Lung (tissue), 11 donors: ENCODE measurements at regions not wholly inside any gene's neighbourhood (a gene's known extent, or its start where the extent isn't known, plus 50 kb on each side); places are given as distances from the start of the nearest gene placed in this dataset.

Experiments
- ATAC-seq: fragments of 200-7000 bp; cut with Tn5 transposase; one replicate; pipeline ENCODE4 v1.9.1; 2020; ENCODE audit warnings: moderate number of reproducible peaks; ENCODE audit not compliant: insufficient read depth, low FRiP score
- DNase-seq, 3 donors: peaks; one replicate each; pipeline ENCODE4 v3.0.0-alpha.2; 2013 to 2017
- H3K27ac ChIP-seq, 2 donors: one replicate each; pipeline ENCODE4 v1.5.1; 2013; ENCODE audit warnings: mild to moderate bottlenecking in 2 of 2, moderate library complexity in 2 of 2, control low read depth in 1 of 2, inconsistent platforms in 1 of 2, low read depth in 1 of 2, low read length in 1 of 2
- H3K27me3 ChIP-seq, 3 donors: one replicate each; pipeline ENCODE4 v1.5.1; 2013; ENCODE audit warnings: low read length in 2 of 3; ENCODE audit not compliant: control insufficient read depth in 3 of 3, insufficient read depth in 3 of 3
- H3K36me3 ChIP-seq, 4 donors: one replicate each; pipeline ENCODE4 v1.5.1; 2013; ENCODE audit warnings: low read length in 4 of 4, mild to moderate bottlenecking in 1 of 4, moderate library complexity in 1 of 4; ENCODE audit not compliant: control insufficient read depth in 4 of 4, insufficient read depth in 4 of 4
- H3K4me1 ChIP-seq, 5 donors: one replicate each; pipeline ENCODE4 v1.5.1; 2013; ENCODE audit warnings: low read length in 5 of 5, mild to moderate bottlenecking in 2 of 5, moderate library complexity in 1 of 5; ENCODE audit not compliant: control insufficient read depth in 5 of 5, insufficient read depth in 5 of 5
- H3K4me3 ChIP-seq: one replicate; pipeline ENCODE4 v1.5.1; 2013; ENCODE audit warnings: mild to moderate bottlenecking, control low read depth, moderate library complexity
- H3K9ac ChIP-seq, 2 donors: one replicate each; pipeline ENCODE4 v1.5.1; 2013; ENCODE audit warnings: low read length in 2 of 2, control low read depth in 1 of 2; ENCODE audit not compliant: insufficient read depth in 1 of 2
- H3K9me3 ChIP-seq, 4 donors: one replicate each; pipeline ENCODE4 v1.5.1; 2013; ENCODE audit warnings: low read length in 3 of 4, mild to moderate bottlenecking in 1 of 4, moderate library complexity in 1 of 4; ENCODE audit not compliant: control insufficient read depth in 4 of 4, insufficient read depth in 3 of 4
- WGBS, 2 donors: extraction: QIAGEN DNeasy Blood & Tissue Kit; methylation state at CpG; one replicate each; pipeline ENCODE4 v1.1.7; 2013; 5-methylcytosine and 5-hydroxymethylcytosine counted together
- TF ChIP-seq, protein P1 (sequence below): IDR thresholded peaks from 2 replicates; pipeline ENCODE4 v1.5.1; 2012; ENCODE audit warnings: mild to moderate bottlenecking; ENCODE audit errors: control extremely low read depth, extremely low read depth
- donor health status: control.
- donor health status: control.
- donor health status: Bipolar disorder and iron deficiency.
- donor health status: healthy.
- donor health status: DM: yes; HTN: yes; CAD: no.

DNA sequence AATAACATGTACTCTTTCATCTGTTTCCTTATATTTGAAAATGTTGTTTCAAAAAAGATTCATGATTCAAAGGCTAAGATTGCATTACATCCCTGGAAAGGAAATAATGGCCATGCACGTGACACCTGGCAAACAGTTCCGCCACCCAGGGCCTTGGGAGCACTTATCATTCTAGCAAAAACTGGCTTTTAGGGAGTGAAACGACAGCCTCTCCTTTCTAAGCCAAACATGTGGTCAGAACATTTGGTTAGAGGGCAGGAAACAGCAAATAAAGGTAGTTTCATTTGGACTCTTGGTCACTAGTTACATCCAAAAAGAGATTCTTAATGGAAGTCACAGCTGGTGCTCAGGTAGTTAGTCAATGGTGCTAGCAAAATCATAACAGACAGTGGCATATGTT lies 83.5 kb downstream of the FAS start:
- H3K4me1 ChIP-seq: peaks cover 0 to 4% (median 0%) of the 10 kb centered on the region in 5 donors
- ATAC-seq: no peak
- TF ChIP-seq, protein P1, sequence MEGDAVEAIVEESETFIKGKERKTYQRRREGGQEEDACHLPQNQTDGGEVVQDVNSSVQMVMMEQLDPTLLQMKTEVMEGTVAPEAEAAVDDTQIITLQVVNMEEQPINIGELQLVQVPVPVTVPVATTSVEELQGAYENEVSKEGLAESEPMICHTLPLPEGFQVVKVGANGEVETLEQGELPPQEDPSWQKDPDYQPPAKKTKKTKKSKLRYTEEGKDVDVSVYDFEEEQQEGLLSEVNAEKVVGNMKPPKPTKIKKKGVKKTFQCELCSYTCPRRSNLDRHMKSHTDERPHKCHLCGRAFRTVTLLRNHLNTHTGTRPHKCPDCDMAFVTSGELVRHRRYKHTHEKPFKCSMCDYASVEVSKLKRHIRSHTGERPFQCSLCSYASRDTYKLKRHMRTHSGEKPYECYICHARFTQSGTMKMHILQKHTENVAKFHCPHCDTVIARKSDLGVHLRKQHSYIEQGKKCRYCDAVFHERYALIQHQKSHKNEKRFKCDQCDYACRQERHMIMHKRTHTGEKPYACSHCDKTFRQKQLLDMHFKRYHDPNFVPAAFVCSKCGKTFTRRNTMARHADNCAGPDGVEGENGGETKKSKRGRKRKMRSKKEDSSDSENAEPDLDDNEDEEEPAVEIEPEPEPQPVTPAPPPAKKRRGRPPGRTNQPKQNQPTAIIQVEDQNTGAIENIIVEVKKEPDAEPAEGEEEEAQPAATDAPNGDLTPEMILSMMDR: no peak
- no peaks in the 10 kb centered on the region for H3K27me3 ChIP-seq
- H3K9ac ChIP-seq: no peak overlapping the region
- H3K27ac ChIP-seq: no peak overlapping the region
- no peaks in the 10 kb centered on the region for H3K36me3 ChIP-seq
- DNase-seq: no peak
- WGBS, 2 donors: 50 to 71% methylated on average over 3 of the region's 3 CpGs
- H3K4me3 ChIP-seq: no peak overlapping the region
- no peaks in the 10 kb centered on the region for H3K9me3 ChIP-seq

DNA sequence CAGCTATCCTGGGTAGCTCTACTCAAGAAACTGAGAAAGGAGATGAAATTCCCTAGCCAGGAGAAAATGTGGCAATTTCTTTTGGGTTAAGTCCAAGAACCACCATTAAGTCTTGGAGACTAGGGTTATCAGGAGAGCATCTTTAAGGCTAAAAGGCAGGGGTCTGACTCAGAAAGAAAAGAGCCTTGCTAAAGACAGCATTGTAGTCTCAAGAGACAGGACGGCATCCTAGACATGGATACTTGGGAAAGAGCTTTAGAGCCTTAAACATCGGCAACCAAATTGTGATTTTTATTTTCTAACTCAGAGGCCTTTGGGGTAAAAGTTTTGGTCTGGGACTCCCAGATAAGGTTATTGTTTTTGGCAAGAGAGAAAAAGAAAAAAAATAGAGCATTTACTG lies 83.1 kb downstream of the FAS start:
- no peaks in the 10 kb centered on the region for H3K27me3 ChIP-seq
- no peak for DNase-seq

DNA sequence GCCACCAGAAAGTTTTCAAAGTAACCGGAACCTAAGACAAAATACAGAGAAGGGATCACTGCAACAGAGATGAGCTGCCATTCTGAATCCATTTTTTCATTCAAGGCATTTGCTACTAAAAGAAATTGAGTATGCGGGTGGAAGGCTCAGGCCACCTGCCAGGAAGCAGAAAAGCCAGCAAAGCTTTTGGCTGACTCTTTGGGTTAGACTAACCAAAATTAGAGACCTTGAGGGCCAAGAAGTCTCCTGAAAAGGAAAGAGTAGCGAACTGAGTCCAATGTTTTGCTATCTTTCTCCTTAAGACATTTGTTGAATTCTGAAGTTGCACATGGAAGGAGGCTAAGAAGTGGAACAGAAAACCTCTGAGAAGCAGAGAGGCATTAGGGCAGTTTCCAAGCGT lies 79.0 kb downstream of the FAS start:
- Histone ChIP-seq H3K27ac (no peak overlapping the region), H3K4me3 (no peak overlapping the region), H3K9me3 (no peaks in the 10 kb centered on the region), H3K36me3 (no peaks in the 10 kb centered on the region), H3K4me1 (peaks cover 0 to 9% (median 4%) of the 10 kb centered on the region in 5 donors), H3K27me3 (no peaks in the 10 kb centered on the region), H3K9ac (no peak overlapping the region)
- ATAC-seq (no peak), DNase-seq (no peak)
- 87 to 89% methylated on average over 4 of the region's 4 CpGs for WGBS, 2 donors
- TF ChIP-seq, protein P1: no peak

More for the DNA sequence above, 83.1 kb downstream of the FAS start:
- Histone ChIP-seq H3K36me3 (no peaks in the 10 kb centered on the region), H3K4me1 (peaks cover 0 to 4% (median 0%) of the 10 kb centered on the region in 5 donors), H3K9me3 (no peaks in the 10 kb centered on the region), H3K9ac (no peak overlapping the region), H3K27ac (no peak overlapping the region), H3K4me3 (no peak overlapping the region)
- WGBS, 2 donors: 77 to 95% methylated on average over 2 of the region's 2 CpGs
- no peak for ATAC-seq
- TF ChIP-seq, protein P1: no peak
